ENCODE measurements at regions not wholly inside any gene's neighbourhood (a gene's known extent, or its start where the extent isn't known, plus 50 kb on each side); places are given as distances from the start of the nearest gene placed in this dataset.

DNA sequence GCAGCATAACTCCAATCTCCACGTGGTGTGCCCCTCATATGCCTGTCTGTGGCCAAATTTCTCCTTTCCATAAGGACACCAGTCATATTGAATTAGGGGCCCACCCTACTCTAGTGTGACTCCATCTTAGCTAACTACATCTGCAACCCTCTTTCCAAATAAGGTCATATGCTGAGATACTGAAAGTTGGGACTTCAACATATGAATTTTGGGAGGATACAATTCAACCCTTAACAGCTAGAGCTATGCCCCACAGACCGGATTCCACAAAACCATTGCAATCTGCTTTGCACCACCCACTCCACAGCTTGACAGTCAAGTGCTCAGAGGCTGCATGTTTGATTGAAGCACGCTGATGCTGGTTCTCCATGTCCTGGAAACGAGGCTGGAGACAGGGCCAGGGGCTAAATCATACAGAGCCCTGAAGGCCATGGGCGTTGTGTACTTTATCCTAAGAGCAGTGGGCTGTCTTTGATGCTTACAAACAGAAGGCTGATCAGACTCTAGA, 122.8 kb downstream of the MTX3 start:
- no peak for DNase-seq

DNA sequence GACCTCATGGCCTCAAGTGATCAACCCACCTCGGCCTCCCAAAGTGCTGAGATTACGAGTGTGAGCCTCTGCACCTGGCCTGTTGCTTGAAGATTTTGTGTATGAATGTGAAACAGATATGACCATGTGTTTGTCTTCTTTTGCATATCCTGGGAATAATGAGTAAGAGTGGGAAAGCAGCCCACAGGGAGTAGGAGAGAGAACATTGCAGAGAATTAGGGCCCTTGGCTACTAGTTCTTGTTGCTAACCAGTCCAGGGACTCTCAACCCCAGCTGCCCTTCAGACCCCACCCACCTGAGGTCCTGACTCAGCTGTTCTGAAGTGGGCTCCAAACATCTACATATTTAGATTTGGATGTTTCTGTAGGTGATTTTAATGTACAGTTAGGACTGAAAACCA, 125.5 kb downstream of the MTX3 start:
- no peak for DNase-seq

DNA sequence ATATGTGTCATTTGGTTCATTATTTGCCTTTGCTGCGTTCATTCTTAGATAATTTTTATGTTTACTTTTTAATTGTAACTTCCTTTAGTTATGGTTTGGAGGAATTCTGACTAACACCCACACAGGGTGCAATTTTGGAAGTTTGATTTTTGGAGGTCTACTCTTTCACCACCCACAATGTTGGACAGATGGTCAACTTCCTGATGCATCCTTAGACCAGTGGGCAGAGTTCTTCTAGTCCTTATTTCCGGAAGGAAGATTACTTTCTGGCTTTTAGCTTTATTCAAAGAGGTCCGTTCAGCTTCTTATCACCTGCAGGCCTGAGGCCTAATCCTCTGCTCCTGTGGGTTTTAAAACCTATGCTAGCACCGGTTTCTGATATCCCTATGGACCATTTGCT, 126.7 kb downstream of the MTX3 start:
- DNase-seq: no peak

DNA sequence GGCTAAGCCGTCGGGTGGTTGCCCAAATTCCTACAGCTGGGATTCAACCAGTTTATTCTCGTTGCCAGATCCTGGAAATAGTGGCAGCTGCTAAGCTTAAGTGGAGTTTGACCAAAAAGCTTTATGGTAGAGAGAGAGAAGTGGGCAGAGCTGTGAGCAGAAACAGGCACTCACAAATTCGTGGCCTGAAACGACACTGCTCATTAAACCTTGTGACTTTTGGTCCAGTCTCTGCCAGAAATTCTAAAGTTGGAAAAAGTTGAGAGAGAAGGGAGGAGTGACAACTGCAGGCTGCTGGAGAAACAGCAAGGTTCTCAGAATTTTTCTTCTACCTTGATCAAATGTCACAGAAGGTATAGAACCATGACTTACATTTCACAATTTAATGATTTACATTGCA, 131.5 kb downstream of the MTX3 start:
- DNase-seq: no peak

DNA sequence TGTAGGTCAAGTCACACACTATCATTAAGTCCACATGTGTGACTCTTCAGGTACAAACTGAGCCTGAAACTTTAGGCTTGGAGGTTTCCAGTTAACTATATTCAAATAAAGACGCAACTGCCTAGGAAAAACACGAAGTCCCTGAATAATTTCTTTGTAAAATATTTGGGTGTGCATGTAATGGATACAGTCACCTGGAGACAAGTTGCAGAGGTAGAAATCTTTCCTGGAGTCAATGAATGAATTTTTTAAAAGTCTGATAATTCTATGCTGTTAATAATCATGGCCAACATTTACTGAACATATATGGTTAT, 132.7 kb downstream of the MTX3 start:
- no peak for DNase-seq

DNA sequence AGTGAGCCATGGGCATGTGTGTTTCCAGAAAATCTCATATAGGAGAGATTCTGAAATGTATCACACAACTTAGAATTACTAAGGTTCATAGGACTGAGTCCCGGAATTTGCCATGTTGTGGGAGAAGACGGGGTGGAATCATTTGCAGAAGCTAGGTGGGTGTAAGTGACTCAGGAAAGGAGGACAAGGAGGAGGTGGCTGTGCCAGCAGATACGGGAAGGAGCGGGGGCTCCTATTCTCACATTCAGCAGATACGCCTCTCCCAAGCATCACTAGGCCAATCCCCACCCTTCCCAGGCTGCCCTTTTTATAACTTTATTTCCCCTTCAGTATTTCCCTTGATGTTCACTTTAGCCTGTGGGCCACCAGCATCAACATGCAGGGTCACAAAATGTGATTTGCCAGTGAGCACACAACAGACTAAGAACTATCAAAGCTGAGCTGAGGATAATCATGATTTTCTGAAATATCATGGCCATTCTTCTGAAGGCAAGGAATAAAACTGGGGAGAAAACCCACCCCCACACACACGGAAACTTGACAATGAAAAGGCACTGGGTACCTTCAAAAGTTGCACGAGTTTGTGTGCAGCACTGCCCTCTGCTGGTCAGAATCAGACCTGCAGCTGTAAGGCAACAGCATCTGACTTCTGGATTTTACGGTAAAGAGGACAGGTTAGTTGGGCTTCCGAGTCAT, 133.2 kb downstream of the MTX3 start:
- peak; percentile 78 for DNase-seq

DNA sequence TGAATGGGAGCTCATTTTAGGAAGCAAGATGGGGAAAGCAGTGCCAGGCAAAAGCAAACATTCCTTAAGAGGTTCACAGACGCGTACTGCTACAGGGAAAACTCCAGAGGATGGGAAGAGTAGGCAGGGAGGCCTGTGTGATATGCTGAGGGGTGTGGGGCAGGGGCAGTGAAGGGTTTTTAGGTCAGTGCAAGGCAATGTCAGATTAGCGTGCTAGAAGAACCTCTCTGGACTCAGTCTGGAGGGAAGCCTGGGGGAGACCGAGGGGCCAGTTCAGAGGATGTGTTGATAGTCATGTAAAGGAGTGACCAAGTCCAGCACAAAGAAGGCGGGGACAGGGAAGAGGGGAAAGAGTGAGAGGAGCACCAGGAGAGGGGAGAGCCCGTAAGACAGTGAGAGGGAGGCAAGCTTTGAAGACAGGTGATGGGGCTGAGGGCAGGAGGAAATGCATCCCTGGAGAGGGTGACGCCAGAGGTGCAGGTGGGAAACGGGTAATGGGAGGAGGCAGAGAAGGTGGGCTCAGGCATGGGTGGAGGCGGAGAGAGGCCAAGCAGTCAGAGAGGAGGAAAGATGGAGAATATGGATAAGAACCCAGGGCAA, 134.5 kb downstream of the MTX3 start:
- no peak for DNase-seq

DNA sequence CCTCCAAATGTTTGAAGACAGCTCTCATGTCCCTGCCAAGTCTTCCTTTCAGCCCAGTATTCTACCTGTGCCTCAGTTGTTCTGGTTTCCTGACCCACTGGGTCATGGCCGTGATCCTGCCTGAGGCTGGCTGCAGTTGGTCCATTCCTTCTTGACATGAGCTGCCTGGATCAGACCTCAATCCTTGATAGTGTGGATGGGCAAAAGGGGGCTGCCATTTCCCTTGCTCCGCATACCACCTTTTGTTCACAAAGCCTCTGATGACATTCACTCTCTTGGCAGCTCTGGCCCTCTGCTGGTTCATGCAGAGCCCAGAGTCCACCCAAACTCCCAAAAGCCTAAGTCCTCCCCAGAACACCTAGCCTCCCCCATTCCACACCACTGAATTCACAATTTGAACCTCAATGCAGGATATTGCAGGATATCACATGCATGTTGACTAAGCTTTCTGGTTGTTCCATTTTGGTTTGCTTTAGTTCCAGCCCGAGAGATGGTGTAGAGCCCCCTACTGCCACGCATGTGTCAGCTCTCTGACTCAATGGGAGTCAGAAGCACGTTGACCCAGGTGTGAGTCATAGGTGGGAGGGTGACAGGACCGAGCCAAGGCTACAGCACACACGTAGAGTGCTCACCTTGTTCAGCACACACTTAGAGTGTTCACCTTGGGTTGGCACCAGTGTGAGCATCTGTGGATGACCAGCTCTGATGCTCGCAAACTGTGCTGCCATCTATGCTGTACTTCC, 137.2 kb downstream of the MTX3 start:
- no peak for DNase-seq

DNA sequence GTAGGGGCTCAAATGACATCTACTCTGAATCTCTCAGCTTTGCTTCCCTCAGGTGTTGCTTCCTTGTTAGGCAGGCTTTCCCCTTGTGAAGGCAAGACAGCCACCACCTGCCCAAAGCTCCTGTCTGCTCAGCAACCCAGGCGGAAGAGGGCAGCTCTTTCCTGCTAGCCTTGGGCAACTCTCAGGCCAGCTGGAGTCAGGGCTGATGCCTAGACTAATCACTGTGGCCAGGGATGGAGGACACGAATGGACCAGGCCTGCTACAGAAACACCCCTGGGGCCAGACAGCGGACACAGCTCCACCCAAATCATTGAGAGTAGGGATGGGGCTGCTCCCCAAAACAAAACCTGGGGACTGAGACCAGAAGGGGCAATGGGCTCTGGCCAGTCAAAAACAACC, 138.0 kb downstream of the MTX3 start:
- no peak for DNase-seq

DNA sequence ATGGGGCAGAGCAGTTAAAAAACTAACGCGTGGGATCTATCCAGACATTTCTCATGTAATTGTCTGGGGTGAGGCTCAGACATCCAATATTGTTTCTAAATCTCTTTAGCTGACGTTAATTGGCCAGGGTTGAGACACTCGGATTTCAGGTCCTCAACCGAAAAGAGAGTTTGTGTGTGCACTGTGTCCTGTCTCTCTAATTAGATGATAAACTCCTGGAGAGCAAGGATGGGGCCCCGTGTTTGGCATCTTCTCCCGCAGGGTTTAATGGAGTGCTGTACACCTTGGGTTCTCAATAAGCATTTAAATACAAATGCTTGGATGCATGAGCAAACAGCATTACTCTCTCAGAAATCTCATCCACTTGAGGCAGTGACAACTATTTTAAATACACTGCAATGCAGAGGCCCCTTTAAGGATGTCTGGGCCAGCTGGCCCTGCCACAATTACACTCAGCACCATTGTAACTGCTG, 139.6 kb downstream of the MTX3 start:
- no peak for DNase-seq

DNA sequence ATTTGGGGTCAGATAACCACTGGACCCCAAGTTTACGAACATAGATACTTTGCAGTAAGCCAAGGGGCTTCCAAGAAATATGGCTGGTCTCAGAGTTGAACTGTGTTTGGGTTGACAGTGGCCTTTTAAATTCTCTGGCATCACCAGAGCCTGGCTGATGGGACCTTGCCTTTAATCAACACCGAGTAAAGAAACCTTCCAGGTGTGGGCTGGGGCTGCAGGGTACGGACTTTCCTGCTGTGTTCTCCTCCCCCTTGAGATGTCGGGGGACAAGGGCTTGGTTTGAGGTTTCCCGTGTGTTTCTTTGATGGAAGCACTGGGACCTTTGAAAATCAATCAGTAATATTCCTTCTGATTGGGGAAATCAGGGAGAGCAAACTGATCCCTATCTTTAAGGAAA, 140.1 kb downstream of the MTX3 start:
- no peak for DNase-seq

DNA sequence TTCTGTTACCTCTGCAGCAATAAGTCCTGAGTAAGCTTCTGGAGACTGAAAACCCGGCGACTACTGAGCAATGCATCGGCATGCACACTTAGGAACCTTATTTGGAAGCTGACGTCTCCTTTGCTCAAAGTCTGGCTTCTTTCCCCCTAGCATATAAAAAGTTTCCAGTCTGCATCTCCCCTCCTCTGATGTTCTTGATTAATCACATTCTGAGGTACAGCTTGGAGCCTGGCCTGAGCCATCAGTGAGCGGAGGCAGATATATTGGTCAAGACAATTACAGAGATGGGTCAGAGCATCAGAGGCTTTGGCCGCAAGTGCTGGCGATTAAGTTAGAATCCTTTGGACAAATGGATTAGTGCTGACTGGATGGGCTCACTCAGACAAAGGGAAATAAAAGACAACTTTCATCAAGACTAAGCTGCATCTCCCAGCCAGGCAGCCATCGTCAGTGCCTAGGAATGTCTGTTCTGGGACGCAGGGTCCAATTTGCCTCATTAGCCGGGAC, 140.7 kb downstream of the MTX3 start:
- DNase-seq: no peak

DNA sequence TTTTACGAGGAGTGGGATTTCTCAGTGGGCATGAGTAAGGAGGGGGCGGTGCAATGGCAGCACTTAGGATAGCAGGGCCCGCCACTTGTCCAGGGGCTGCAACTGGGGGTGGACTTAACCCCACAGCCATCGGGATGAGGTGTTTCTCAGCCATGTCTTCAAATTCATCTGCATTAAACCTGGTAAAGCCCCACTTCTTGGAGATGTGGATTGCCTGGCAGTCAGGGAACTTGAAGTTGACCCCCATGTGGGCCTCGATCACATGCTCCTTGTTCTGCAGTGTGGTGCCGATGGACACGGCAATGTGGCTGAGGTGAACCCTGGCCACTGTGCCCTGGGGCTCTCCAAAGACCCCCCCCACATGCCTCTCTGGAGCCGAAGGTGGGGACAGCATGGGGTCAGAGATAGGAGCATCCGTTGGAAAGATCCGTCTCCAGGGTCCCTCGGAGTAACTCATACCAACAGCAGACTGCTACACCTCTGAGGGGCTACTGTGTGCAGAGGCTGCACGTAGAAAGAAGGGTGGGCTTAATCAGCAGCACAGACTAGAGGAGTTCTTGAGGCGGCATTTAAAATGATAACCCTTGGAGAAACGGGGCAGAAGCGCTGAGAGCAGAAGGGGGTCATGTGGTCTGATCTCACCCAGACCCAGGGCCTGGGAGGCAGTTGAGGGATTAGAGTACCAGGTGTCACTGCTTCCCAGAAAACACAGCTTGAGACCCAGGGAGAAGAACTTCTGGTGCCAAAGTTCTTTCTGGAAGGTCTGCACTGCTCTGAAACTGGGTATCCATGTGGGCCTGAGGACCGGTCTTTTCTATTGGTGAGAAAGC, 141.4 kb downstream of the MTX3 start:
- no peak for DNase-seq
